B cell (primary cell): ENCODE measurements at regions not wholly inside any gene's neighbourhood (a gene's known extent, or its start where the extent isn't known, plus 50 kb on each side); places are given as distances from the start of the nearest gene placed in this dataset.
"Not testable (repeated sequence)": the region's sequence is repeated elsewhere in the genome, so short reads cannot be mapped to it uniquely, and the experiment has no call there.

Experiments used
- ATAC-seq: fragments of 200-7000 bp; cut with Tn5 transposase; one replicate; pipeline ENCODE4 v1.10.0; 2021; ENCODE audit warnings: low read depth, mild to moderate bottlenecking, moderate number of reproducible peaks, moderate library complexity
- CTCF ChIA-PET: fragments of 350-600 bp; sonication (Branson Sonifier 250); formaldehyde crosslinking; loops from one replicate; lab custom pipeline; 2021; ENCODE audit warnings: antibody characterized with exemption, inconsistent platforms; lab: Charles Lee
- POLR2A ChIA-PET: fragments of 350-600 bp; sonication (Branson Sonifier 250); formaldehyde crosslinking; loops from one replicate; lab custom pipeline; 2021; ENCODE audit warnings: antibody characterized with exemption; lab: Charles Lee
- DNase-seq: peaks from one replicate; pipeline ENCODE4 v3.0.0; 2013
- H2AFZ ChIP-seq: 2 replicates; pipeline ENCODE4 v1.6.1; 2012; ENCODE audit warnings: mild to moderate bottlenecking, low read depth, low read length; ENCODE audit not compliant: insufficient read depth, poor library complexity, severe bottlenecking
- H3K27ac ChIP-seq, 2 donors: 1 replicate in 1 of 2; 2 replicates in 1 of 2; pipeline ENCODE4 v1.5.1; 2012 to 2013; ENCODE audit warnings: low read length in 2 of 2, mild to moderate bottlenecking in 2 of 2, moderate library complexity in 1 of 2
- H3K27me3 ChIP-seq, 4 experiments: fragments of 200-600 bp in 1 of 4; sonication (generic) in 1 of 4; replicated peaks in 1 of 4; 1 replicate in 2 of 4; 2 replicates in 2 of 4; pipeline versions ENCODE4 v1.6.1 to v1.7.0; 2013 to 2016; ENCODE audit warnings: low read length in 3 of 4, mild to moderate bottlenecking in 2 of 4, mixed read lengths in 1 of 4, moderate library complexity in 1 of 4; ENCODE audit not compliant: insufficient read depth in 4 of 4, control insufficient read depth in 3 of 4; ENCODE audit errors: control extremely low read depth in 1 of 4
- H3K36me3 ChIP-seq, 2 experiments: replicated peaks in 1 of 2; 1 replicate in 1 of 2; 2 replicates in 1 of 2; pipeline versions ENCODE4 v1.6.1 to v1.7.1; 2013; ENCODE audit warnings: low read length in 1 of 2; ENCODE audit not compliant: insufficient read depth in 2 of 2, control insufficient read depth in 1 of 2; ENCODE audit errors: control extremely low read depth in 1 of 2, extremely low read depth in 1 of 2
- H3K4me1 ChIP-seq, 2 donors: fragments of 200-600 bp in 1 of 2; sonication (generic) in 1 of 2; 1 replicate in 1 of 2; 2 replicates in 1 of 2; pipeline versions ENCODE4 v1.5.1 to v1.6.1; 2013 to 2017; ENCODE audit warnings: low read length in 2 of 2; ENCODE audit not compliant: control insufficient read depth in 2 of 2, insufficient read depth in 2 of 2
- H3K4me2 ChIP-seq: replicated peaks from 2 replicates; pipeline ENCODE3; 2012; ENCODE audit warnings: mild to moderate bottlenecking, low read depth, low read length; ENCODE audit not compliant: poor library complexity, severe bottlenecking
- H3K4me3 ChIP-seq, 5 experiments: fragments of 200-600 bp in 1 of 5; sonication (generic) in 1 of 5; 1 replicate in 3 of 5; 2 replicates in 2 of 5; pipeline versions ENCODE4 v1.5.1 to v1.7.0; 2011 to 2016; ENCODE audit warnings: low read length in 4 of 5, mild to moderate bottlenecking in 4 of 5, low read depth in 2 of 5, control low read depth in 1 of 5, moderate library complexity in 1 of 5; ENCODE audit not compliant: insufficient read depth in 1 of 5; ENCODE audit errors: control extremely low read depth in 1 of 5, extremely low read depth in 1 of 5
- H3K79me2 ChIP-seq: fragments of 200-600 bp; sonication (generic); one replicate; pipeline ENCODE4 v1.6.0; 2016; ENCODE audit warnings: low read length; ENCODE audit not compliant: control insufficient read depth, insufficient read depth
- H3K9ac ChIP-seq: fragments of 200-600 bp; sonication (generic); 2 replicates; pipeline ENCODE4 v1.6.1; 2017; ENCODE audit warnings: mild to moderate bottlenecking, low read length, moderate library complexity
- H3K9me3 ChIP-seq, 3 donors: one replicate each; pipeline versions ENCODE4 v1.6.1 to v1.7.1; 2013; ENCODE audit warnings: low read length in 2 of 3; ENCODE audit not compliant: control insufficient read depth in 2 of 3, insufficient read depth in 1 of 3; ENCODE audit errors: control extremely low read depth in 1 of 3
- H4K20me1 ChIP-seq: 2 replicates; pipeline ENCODE4 v1.6.0; 2012; ENCODE audit warnings: mild to moderate bottlenecking, low read length; ENCODE audit not compliant: insufficient read depth, control insufficient read depth, poor library complexity, severe bottlenecking
- H3K27ac Mint-ChIP-seq: one replicate; pipeline ENCODE4 v1.8.0; 2021; ENCODE audit warnings: mixed read lengths
- H3K27me3 Mint-ChIP-seq: one replicate; pipeline ENCODE4 v1.8.0; 2021; ENCODE audit warnings: mixed read lengths
- H3K4me1 Mint-ChIP-seq: one replicate; pipeline ENCODE4 v1.8.0; 2021; ENCODE audit warnings: mixed read lengths
- H3K4me3 Mint-ChIP-seq: one replicate; pipeline ENCODE4 v1.8.0; 2021; ENCODE audit warnings: mixed read lengths
- H3K9me3 Mint-ChIP-seq: one replicate; pipeline ENCODE4 v1.8.0; 2022; ENCODE audit warnings: mixed read lengths; ENCODE audit not compliant: insufficient read depth
- CTCF ChIP-seq: fragments of 200-600 bp; IDR thresholded peaks from one replicate; pipeline ENCODE4 v1.8.0; 2022; ENCODE audit warnings: antibody characterized with exemption, mild to moderate bottlenecking
- EZH2 ChIP-seq: IDR thresholded peaks from 2 replicates; pipeline ENCODE4 v1.6.1; 2012; ENCODE audit warnings: borderline replicate concordance, low read depth, mild to moderate bottlenecking, moderate library complexity, low read length; ENCODE audit not compliant: insufficient read depth, poor library complexity, severe bottlenecking
- WGBS: methylation state at CpG from one replicate; pipeline ENCODE4 v1.1.5; 2013; ENCODE audit warnings: missing lambda C conversion rate; ENCODE audit not compliant: insufficient coverage; 5-methylcytosine and 5-hydroxymethylcytosine counted together
- intact Hi-C: fragments of 100-400 bp; cut with micrococcal nuclease; formaldehyde crosslinking; loops from one replicate; pipeline ENCODE4 v1.10.0; 2022

GRCh38 chr3:65262548-65262947 lies 574.7 kb upstream of the ADAMTS9 start:
- Histone ChIP-seq H3K4me3 (no peak overlapping the region), H2AFZ (no peak overlapping the region), H3K9me3 (no peaks in the 10 kb centered on the region), H3K27me3 (no peaks in the 10 kb centered on the region), H3K4me2 (no peak overlapping the region), H4K20me1 (no peaks in the 10 kb centered on the region), H3K36me3 (no peaks in the 10 kb centered on the region), H3K27ac (no peak overlapping the region), H3K79me2 (no peaks in the 10 kb centered on the region), H3K4me1 (no peaks in the 10 kb centered on the region), H3K9ac (no peak overlapping the region)
- WGBS: no CpG with 5 or more reads among the region's 5 CpGs
- ChIA-PET POLR2A (no interaction called here), CTCF (no interaction called here)
- TF ChIP-seq EZH2 (no peak), CTCF (no peak)
- Mint-ChIP-seq H3K4me3 (no peak overlapping the region), H3K4me1 (no peaks in the 10 kb centered on the region), H3K27me3 (no peaks in the 10 kb centered on the region), H3K9me3 (peaks cover 2% of the 10 kb centered on the region), H3K27ac (no peak overlapping the region)
- no peak for DNase-seq
- intact Hi-C loops: no loop called here
- ATAC-seq: no peak

- POLR2A ChIA-PET: no interaction called here
- no peak overlapping the region for H3K4me2 ChIP-seq
- WGBS: no CpG with 5 or more reads among the region's 1 CpG
- Mint-ChIP-seq H3K27me3 (no peaks in the 10 kb centered on the region), H3K9me3 (peaks cover 4% of the 10 kb centered on the region), H3K4me1 (no peaks in the 10 kb centered on the region), H3K27ac (no peak overlapping the region), H3K4me3 (no peak overlapping the region)
- no peaks in the 10 kb centered on the region for H3K27me3 ChIP-seq
- CTCF ChIA-PET: no interaction called here
- H4K20me1 ChIP-seq: no peaks in the 10 kb centered on the region
- no peaks in the 10 kb centered on the region for H3K4me1 ChIP-seq
- H3K9ac ChIP-seq: no peak overlapping the region
- H3K4me3 ChIP-seq: no peak overlapping the region
- ATAC-seq: no peak
- no peak overlapping the region for H2AFZ ChIP-seq
- H3K79me2 ChIP-seq: no peaks in the 10 kb centered on the region
- no peak for TF ChIP-seq EZH2
- TF ChIP-seq CTCF: no peak
- no peaks in the 10 kb centered on the region for H3K36me3 ChIP-seq
- intact Hi-C loops: no loop called here
- DNase-seq: no peak
- H3K27ac ChIP-seq: no peak overlapping the region
- H3K9me3 ChIP-seq: peaks cover 0 to under 1% (median 0%) of the 10 kb centered on the region in 3 donors
Measured at GRCh38 chr3:65259946-65260345, 572.1 kb upstream of the ADAMTS9 start.

- H3K36me3 ChIP-seq, H3K4me1 ChIP-seq, H2AFZ ChIP-seq, H3K9me3 ChIP-seq, POLR2A ChIA-PET, H3K27me3 Mint-ChIP-seq, H3K4me2 ChIP-seq, H3K79me2 ChIP-seq, DNase-seq, H3K9me3 Mint-ChIP-seq, H3K4me1 Mint-ChIP-seq, H3K27ac Mint-ChIP-seq, H3K27ac ChIP-seq, H3K9ac ChIP-seq, H3K4me3 ChIP-seq, intact Hi-C loops, H3K4me3 Mint-ChIP-seq, H3K27me3 ChIP-seq, CTCF ChIA-PET, ATAC-seq, H4K20me1 ChIP-seq: not testable (repeated sequence)
- no CpG with 5 or more reads among the region's 3 CpGs for WGBS
Measured at GRCh38 chr3:65252914-65253313, 565.1 kb upstream of the ADAMTS9 start.
